Endothelial cell (in vitro differentiated cells): ENCODE measurements at regions not wholly inside any gene's neighbourhood (a gene's known extent, or its start where the extent isn't known, plus 50 kb on each side); places are given as distances from the start of the nearest gene placed in this dataset.

Experiments
- DNase-seq: peaks from one replicate; pipeline ENCODE4 v3.0.0; 2021; ENCODE audit warnings: low spot score
- H3K27ac Mint-ChIP-seq: one replicate; pipeline ENCODE4 v1.8.0; 2021; ENCODE audit warnings: mixed read lengths, inconsistent platforms; ENCODE audit not compliant: unreplicated experiment
- H3K27me3 Mint-ChIP-seq: one replicate; pipeline ENCODE4 v1.8.0; 2021; ENCODE audit warnings: mild to moderate bottlenecking, moderate library complexity, mixed read lengths, inconsistent platforms; ENCODE audit not compliant: unreplicated experiment
- H3K36me3 Mint-ChIP-seq: one replicate; pipeline ENCODE4 v1.8.0; 2021; ENCODE audit warnings: mild to moderate bottlenecking, low read depth, mixed read lengths, inconsistent platforms; ENCODE audit not compliant: unreplicated experiment
- H3K4me1 Mint-ChIP-seq: one replicate; pipeline ENCODE4 v1.8.0; 2021; ENCODE audit warnings: mild to moderate bottlenecking, mixed read lengths, inconsistent platforms; ENCODE audit not compliant: unreplicated experiment
- H3K4me3 Mint-ChIP-seq: one replicate; pipeline ENCODE4 v1.8.0; 2021; ENCODE audit warnings: mild to moderate bottlenecking, mixed read lengths, inconsistent platforms; ENCODE audit not compliant: unreplicated experiment
- H3K9me3 Mint-ChIP-seq: one replicate; pipeline ENCODE4 v1.8.0; 2021; ENCODE audit warnings: mixed read lengths, inconsistent platforms; ENCODE audit not compliant: unreplicated experiment
- TF ChIP-seq, protein P1 (sequence below): fragments of 200-600 bp; sonication (generic); IDR thresholded peaks from one replicate; pipeline ENCODE4 v1.5.0; 2021; ENCODE audit warnings: antibody characterized with exemption; ENCODE audit not compliant: unreplicated experiment

DNA sequence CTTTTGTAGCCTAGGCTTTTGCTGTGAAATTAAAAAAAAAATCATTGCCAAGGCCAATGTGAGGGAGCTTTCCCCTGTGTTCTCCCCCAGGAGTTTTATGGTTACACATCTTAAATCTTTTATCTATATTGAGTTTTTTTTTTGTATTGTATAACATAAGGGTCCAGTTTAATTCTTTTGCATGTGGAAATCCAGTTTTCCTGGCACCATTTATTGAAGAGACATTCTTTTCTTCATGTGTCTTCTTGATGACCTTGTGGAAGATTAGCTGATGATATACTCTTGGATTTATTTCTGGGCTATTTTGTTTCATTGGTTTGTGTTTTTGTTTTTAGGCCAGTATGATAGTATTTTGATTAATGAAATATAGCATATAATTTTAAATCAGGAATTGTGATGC is 225.0 kb downstream of the ADAM29 start:
- no peaks in the 10 kb centered on the region for H3K36me3 Mint-ChIP-seq
- no peaks in the 10 kb centered on the region for H3K9me3 Mint-ChIP-seq
- H3K27me3 Mint-ChIP-seq, result peaks cover 2% of the 10 kb centered on the region
- H3K4me1 Mint-ChIP-seq, result no peaks in the 10 kb centered on the region
- no peak overlapping the region for H3K4me3 Mint-ChIP-seq
- no peak overlapping the region for H3K27ac Mint-ChIP-seq
- TF ChIP-seq, protein P1, sequence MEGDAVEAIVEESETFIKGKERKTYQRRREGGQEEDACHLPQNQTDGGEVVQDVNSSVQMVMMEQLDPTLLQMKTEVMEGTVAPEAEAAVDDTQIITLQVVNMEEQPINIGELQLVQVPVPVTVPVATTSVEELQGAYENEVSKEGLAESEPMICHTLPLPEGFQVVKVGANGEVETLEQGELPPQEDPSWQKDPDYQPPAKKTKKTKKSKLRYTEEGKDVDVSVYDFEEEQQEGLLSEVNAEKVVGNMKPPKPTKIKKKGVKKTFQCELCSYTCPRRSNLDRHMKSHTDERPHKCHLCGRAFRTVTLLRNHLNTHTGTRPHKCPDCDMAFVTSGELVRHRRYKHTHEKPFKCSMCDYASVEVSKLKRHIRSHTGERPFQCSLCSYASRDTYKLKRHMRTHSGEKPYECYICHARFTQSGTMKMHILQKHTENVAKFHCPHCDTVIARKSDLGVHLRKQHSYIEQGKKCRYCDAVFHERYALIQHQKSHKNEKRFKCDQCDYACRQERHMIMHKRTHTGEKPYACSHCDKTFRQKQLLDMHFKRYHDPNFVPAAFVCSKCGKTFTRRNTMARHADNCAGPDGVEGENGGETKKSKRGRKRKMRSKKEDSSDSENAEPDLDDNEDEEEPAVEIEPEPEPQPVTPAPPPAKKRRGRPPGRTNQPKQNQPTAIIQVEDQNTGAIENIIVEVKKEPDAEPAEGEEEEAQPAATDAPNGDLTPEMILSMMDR, result no peak
- no peak for DNase-seq

DNA sequence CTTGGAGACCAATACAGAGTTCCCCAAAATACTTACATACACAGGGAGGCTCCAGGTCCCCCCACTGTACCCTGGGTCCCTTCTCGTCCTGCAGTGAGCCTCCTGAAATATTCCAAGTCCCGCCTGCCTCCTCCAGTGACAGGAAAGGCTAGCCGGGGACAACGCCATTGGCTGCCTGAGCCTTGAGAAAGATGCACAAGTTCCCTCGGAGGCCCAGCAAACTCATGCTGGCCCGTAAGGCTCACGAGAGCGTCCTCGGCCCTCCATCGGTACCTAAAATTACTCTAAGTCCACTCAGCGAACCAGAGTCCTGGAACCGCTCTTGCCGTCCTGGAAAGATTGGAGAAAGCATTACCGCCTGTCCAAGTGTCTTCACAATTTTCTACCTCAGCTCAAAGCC is 228.6 kb downstream of the ADAM29 start:
- no peaks in the 10 kb centered on the region for H3K4me1 Mint-ChIP-seq
- no peaks in the 10 kb centered on the region for H3K9me3 Mint-ChIP-seq
- no peak overlapping the region for H3K4me3 Mint-ChIP-seq
- H3K27me3 Mint-ChIP-seq, result peaks cover 2% of the 10 kb centered on the region
- no peak for DNase-seq
- TF ChIP-seq, protein P1, result no peak
- no peak overlapping the region for H3K27ac Mint-ChIP-seq
- H3K36me3 Mint-ChIP-seq, result no peaks in the 10 kb centered on the region

DNA sequence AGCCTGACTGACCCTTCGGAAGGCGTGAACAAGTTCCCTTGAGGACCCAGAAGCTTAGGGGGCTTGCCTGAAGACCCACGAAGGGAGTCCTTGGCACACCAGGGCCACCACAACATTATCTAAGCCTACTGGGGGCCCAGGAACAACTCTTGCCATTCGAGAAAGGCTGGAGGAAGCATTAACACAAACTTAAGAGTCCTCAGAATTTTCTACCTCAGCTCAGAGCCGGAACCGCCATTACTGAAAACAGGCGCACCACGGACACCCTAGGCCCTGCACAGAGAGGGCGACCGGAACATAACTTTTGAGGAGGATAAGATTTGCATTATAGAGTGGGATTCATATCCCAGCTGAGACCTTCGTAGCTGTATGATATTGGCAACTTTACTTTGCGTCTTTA is 229.1 kb downstream of the ADAM29 start:
- Mint-ChIP-seq H3K4me3 (no peak overlapping the region), H3K4me1 (no peaks in the 10 kb centered on the region), H3K36me3 (no peaks in the 10 kb centered on the region), H3K9me3 (no peaks in the 10 kb centered on the region), H3K27me3 (peaks cover 2% of the 10 kb centered on the region), H3K27ac (no peak overlapping the region)
- TF ChIP-seq, protein P1, result no peak
- DNase-seq, result no peak

DNA sequence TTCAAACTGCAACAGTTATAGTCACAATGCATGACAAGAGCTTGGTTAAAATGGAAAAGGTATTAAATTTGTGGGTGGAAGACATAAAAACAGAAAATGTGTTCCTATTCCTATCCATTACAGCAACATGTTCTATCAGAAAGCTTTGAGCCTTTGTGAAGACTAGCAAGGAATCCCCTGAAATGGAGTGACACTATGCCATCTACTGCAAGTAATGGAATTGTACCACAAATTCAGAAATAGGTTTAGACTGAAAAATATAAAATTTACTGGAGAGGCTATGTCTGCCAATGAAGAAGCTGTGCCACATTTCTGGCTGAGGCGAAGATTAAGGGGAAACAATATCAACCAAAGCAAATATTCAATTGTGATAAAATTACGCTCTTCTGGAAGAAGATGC is 247.9 kb downstream of the ADAM29 start:
- no peaks in the 10 kb centered on the region for H3K36me3 Mint-ChIP-seq
- H3K27me3 Mint-ChIP-seq, result no peaks in the 10 kb centered on the region
- TF ChIP-seq, protein P1, result no peak
- H3K4me1 Mint-ChIP-seq, result no peaks in the 10 kb centered on the region
- H3K27ac Mint-ChIP-seq, result no peak overlapping the region
- H3K4me3 Mint-ChIP-seq, result no peak overlapping the region
- no peak for DNase-seq
- H3K9me3 Mint-ChIP-seq, result no peaks in the 10 kb centered on the region

DNA sequence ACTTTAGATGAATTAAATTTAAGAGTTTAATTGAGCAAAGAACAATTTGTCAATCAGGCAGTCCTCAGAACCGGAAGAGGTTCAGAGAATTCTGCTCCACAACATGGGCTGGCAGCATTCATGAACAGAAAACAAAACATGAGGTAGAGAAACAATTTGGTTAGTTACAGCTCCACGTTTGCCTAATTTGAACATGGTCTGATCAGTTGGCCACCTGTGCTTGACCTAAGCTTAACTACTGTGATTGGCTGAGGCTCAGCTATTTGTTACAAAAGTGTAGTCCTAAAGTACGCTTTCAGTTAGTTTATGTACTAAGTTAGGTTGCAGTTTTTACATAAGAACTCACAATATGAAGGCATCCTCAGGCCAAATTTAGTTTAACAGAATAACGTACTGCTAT is 258.6 kb downstream of the ADAM29 start:
- Mint-ChIP-seq H3K4me3 (no peak overlapping the region), H3K27ac (no peak overlapping the region), H3K27me3 (peaks cover 1% of the 10 kb centered on the region), H3K9me3 (no peaks in the 10 kb centered on the region), H3K4me1 (no peaks in the 10 kb centered on the region), H3K36me3 (no peaks in the 10 kb centered on the region)
- TF ChIP-seq, protein P1, result no peak
- DNase-seq, result no peak
